ENCODE measurements at regions not wholly inside any gene's neighbourhood (a gene's known extent, or its start where the extent isn't known, plus 50 kb on each side); places are given as distances from the start of the nearest gene placed in this dataset.
"Not testable (repeated sequence)": the region's sequence is repeated elsewhere in the genome, so short reads cannot be mapped to it uniquely, and the experiment has no call there.

DNA sequence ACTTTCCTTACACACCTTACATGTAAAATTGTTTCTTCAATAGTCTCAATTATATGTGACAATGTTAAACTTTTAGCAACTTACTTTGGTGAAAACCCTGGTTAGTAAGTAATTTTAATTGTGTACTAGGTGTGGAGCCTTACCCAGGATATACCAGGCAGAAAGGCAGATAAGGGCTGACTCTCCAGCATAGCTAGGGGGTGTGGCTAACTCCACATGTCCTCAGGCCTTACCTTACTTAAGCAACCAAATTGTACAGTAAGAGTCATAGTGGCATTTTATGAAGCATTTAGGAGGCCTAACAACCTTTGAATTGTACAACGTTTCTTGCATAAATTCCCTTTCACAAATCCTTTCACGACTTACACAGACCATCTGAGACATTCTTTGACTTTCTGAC, 118.2 kb upstream of the OR9Q1 start:
- Histone ChIP-seq H3K4ac (ENCODE audit: low read depth, low read length) (no peak overlapping the region), H3K18ac (ENCODE audit: low read depth, low read length) (no peak overlapping the region), H3K9ac (ENCODE audit: low read depth, low read length) (no peak overlapping the region), H3K4me3 (ENCODE audit: insufficient read depth, low read depth, low read length) (no peak overlapping the region), H3K14ac (replicated peaks; ENCODE audit: low read depth, low read length) (no peak overlapping the region), H4K5ac (ENCODE audit: low read depth, low read length) (no peak overlapping the region), H2AK5ac (ENCODE audit: low read depth, low read length) (no peak overlapping the region), H2AFZ (replicated peaks; ENCODE audit: low read length, poor library complexity) (no peak overlapping the region), H3K27me3 (ENCODE audit: control insufficient read depth, insufficient read depth, low read length) (no peaks in the 10 kb centered on the region; the same call in 1 of the 2 replicates), H3K4me2 (ENCODE audit: low read depth, low read length) (no peak overlapping the region), H3K9me3 (ENCODE audit: control insufficient read depth, insufficient read depth, low read length) (no peaks in the 10 kb centered on the region; the same call in 1 of the 2 replicates), H2AK9ac (replicated peaks; ENCODE audit: low read depth, low read length, poor library complexity) (no peak overlapping the region), H3K56ac (ENCODE audit: extremely low read depth, insufficient read depth, low read length) (no peak overlapping the region), H4K20me1 (ENCODE audit: insufficient read depth, low read length) (no peaks in the 10 kb centered on the region), H3K9me1 (ENCODE audit: insufficient read depth, low read length) (no peaks in the 10 kb centered on the region), H3K4me1 (ENCODE audit: control insufficient read depth, insufficient read depth, low read length) (no peaks in the 10 kb centered on the region), H4K8ac (ENCODE audit: low read depth in 2 of 2, low read length in 2 of 2) (no peak overlapping the region), H2BK15ac (ENCODE audit: low read depth, low read length) (no peak overlapping the region), H3K23ac (ENCODE audit: low read depth, low read length) (no peak overlapping the region), H4K91ac (ENCODE audit: insufficient read depth, low read depth, low read length) (no peak overlapping the region), H2BK120ac (ENCODE audit: low read depth, low read length) (no peak overlapping the region), H3K79me1 (ENCODE audit: low read depth in 1 of 2, low read length in 2 of 2) (no peaks in the 10 kb centered on the region), H2BK5ac (ENCODE audit: low read depth, low read length, poor library complexity, severe bottlenecking) (no peak overlapping the region), H3K36me3 (ENCODE audit: control insufficient read depth, insufficient read depth, low read length) (no peaks in the 10 kb centered on the region), H3K27ac (ENCODE audit: insufficient read depth, low read length) (no peak overlapping the region), H2BK20ac (ENCODE audit: low read depth, low read length) (no peak overlapping the region)
- ChIA-PET CTCF (no interaction called here), POLR2A (ENCODE audit: unreplicated experiment) (interaction anchor here (0.6 kb wide), 1 partner anchor 249 kb away, joined by 4 read pairs; no protein-coding TSS in a partner anchor)
- no peak for DNase-seq
- in situ Hi-C loops (cut with MboI; ENCODE audit: low sequenced_read_pairs) = no loop called here
- intact Hi-C loops (cut with micrococcal nuclease) = no loop called here
- TF ChIP-seq, protein P1, sequence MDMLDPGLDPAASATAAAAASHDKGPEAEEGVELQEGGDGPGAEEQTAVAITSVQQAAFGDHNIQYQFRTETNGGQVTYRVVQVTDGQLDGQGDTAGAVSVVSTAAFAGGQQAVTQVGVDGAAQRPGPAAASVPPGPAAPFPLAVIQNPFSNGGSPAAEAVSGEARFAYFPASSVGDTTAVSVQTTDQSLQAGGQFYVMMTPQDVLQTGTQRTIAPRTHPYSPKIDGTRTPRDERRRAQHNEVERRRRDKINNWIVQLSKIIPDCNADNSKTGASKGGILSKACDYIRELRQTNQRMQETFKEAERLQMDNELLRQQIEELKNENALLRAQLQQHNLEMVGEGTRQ (IDR thresholded peaks at IDR 0.05; ENCODE audit: low read depth, low read length) = no peak
- no peak for TF ChIP-seq RCOR1 (IDR thresholded peaks at IDR 0.05; ENCODE audit: insufficient replicate concordance, low read length)
- TF ChIP-seq FOS (IDR thresholded peaks at IDR 0.05; ENCODE audit: low read depth, low read length) = no peak
- BruUV-seq (replicated peaks) = no TSS peak
- dilution Hi-C loops (cut with HindIII; ENCODE audit: low sequenced_read_pairs, unreplicated experiment) = no loop called here
- 19% methylated on average over 2 of the region's 2 CpGs; no CpG with 5 or more reads in 1 of the 2 experiments for WGBS, 2 experiments (ENCODE audit: extremely low coverage in 2 of 2, insufficient read length in 1 of 2)
- no peak for ATAC-seq (ENCODE audit: low read depth)

DNA sequence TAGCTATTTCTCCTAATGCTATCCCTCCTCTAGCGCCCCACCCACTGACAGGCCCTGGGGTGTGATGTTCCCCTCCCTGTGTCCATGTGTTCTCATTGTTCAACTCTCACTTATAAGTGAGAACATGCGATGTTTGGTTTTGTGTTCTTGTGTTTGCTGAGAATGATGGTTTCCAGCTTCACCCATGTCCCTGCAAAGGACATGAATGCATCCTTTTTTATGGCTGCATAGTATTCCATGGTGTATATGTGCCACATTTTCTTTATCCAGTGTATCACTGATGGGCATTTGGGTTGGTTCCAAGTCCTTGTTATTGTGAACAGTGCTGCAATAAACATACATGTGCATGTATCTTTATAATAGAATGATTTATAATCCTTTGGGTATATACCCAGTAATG, 115.3 kb upstream of the OR9Q1 start:
- BruUV-seq (replicated peaks); H4K20me1 ChIP-seq (ENCODE audit: insufficient read depth, low read length); H3K9me3 ChIP-seq (ENCODE audit: control insufficient read depth, insufficient read depth, low read length); H2BK15ac ChIP-seq (ENCODE audit: low read depth, low read length); H3K9me1 ChIP-seq (ENCODE audit: insufficient read depth, low read length); ATAC-seq (ENCODE audit: low read depth); H4K8ac ChIP-seq (ENCODE audit: low read depth in 2 of 2, low read length in 2 of 2); H3K36me3 ChIP-seq (ENCODE audit: control insufficient read depth, insufficient read depth, low read length); POLR2A ChIA-PET (ENCODE audit: unreplicated experiment); DNase-seq; H2AK9ac ChIP-seq (replicated peaks; ENCODE audit: low read depth, low read length, poor library complexity); H2BK20ac ChIP-seq (ENCODE audit: low read depth, low read length); H3K14ac ChIP-seq (replicated peaks; ENCODE audit: low read depth, low read length); H4K5ac ChIP-seq (ENCODE audit: low read depth, low read length); H3K4me2 ChIP-seq (ENCODE audit: low read depth, low read length); H3K4ac ChIP-seq (ENCODE audit: low read depth, low read length); H2BK5ac ChIP-seq (ENCODE audit: low read depth, low read length, poor library complexity, severe bottlenecking); intact Hi-C loops (cut with micrococcal nuclease); H3K23ac ChIP-seq (ENCODE audit: low read depth, low read length); H2AK5ac ChIP-seq (ENCODE audit: low read depth, low read length); H3K9ac ChIP-seq (ENCODE audit: low read depth, low read length); dilution Hi-C loops (cut with HindIII; ENCODE audit: low sequenced_read_pairs, unreplicated experiment); H3K4me3 ChIP-seq (ENCODE audit: insufficient read depth, low read depth, low read length); H3K27ac ChIP-seq (ENCODE audit: insufficient read depth, low read length); H3K4me1 ChIP-seq (ENCODE audit: control insufficient read depth, insufficient read depth, low read length); H3K79me1 ChIP-seq (ENCODE audit: low read depth in 1 of 2, low read length in 2 of 2); H4K91ac ChIP-seq (ENCODE audit: insufficient read depth, low read depth, low read length); H3K27me3 ChIP-seq (ENCODE audit: control insufficient read depth, insufficient read depth, low read length); H3K18ac ChIP-seq (ENCODE audit: low read depth, low read length); H3K56ac ChIP-seq (ENCODE audit: extremely low read depth, insufficient read depth, low read length); H2AFZ ChIP-seq (replicated peaks; ENCODE audit: low read length, poor library complexity); CTCF ChIA-PET; in situ Hi-C loops (cut with MboI; ENCODE audit: low sequenced_read_pairs); H2BK120ac ChIP-seq (ENCODE audit: low read depth, low read length): not testable (repeated sequence)
- WGBS, 2 experiments (ENCODE audit: extremely low coverage in 2 of 2, insufficient read length in 1 of 2) = no CpG with 5 or more reads among the region's 2 CpGs
